OCI-LY1 (cell line): ENCODE measurements at regions not wholly inside any gene's neighbourhood (a gene's known extent, or its start where the extent isn't known, plus 50 kb on each side); places are given as distances from the start of the nearest gene placed in this dataset.
"Not testable (repeated sequence)": the region's sequence is repeated elsewhere in the genome, so short reads cannot be mapped to it uniquely, and the experiment has no call there.

Experiments used
- H2AFZ ChIP-seq: fragments of 200-600 bp; sonication (generic), shearing (Covaris generic); 2 replicates; pipeline ENCODE4 v1.6.0; 2014; ENCODE audit warnings: antibody characterized with exemption, mild to moderate bottlenecking, low read length
- H3F3A ChIP-seq: fragments of 200-600 bp; sonication (generic), shearing (Covaris generic); 2 replicates; pipeline ENCODE4 v1.6.0; 2014; ENCODE audit warnings: mild to moderate bottlenecking, antibody characterized with exemption, low read length, moderate library complexity; ENCODE audit not compliant: insufficient read depth
- H3K27ac ChIP-seq: fragments of 200-600 bp; sonication (generic); 2 replicates; pipeline ENCODE4 v1.5.1; 2014; ENCODE audit warnings: low read length, mixed run types, mild to moderate bottlenecking, low read depth; ENCODE audit not compliant: poor library complexity, severe bottlenecking
- H3K27me3 ChIP-seq: fragments of 200-600 bp; sonication (generic); 2 replicates; pipeline ENCODE4 v1.6.0; 2014; ENCODE audit warnings: antibody characterized with exemption, mild to moderate bottlenecking, low read length, moderate library complexity; ENCODE audit not compliant: insufficient read depth
- H3K36me3 ChIP-seq: fragments of 200-600 bp; sonication (generic); 2 replicates; pipeline ENCODE4 v1.6.1; 2014; ENCODE audit warnings: mild to moderate bottlenecking, antibody characterized with exemption, low read length, moderate library complexity, mixed read lengths; ENCODE audit not compliant: insufficient read depth
- H3K4me1 ChIP-seq: fragments of 200-600 bp; sonication (generic); 2 replicates; pipeline ENCODE4 v1.5.1; 2014; ENCODE audit warnings: mild to moderate bottlenecking, low read length, moderate library complexity; ENCODE audit not compliant: insufficient read depth, severe bottlenecking
- H3K4me2 ChIP-seq: fragments of 200-600 bp; sonication (generic), shearing (Covaris generic); 2 replicates; pipeline ENCODE4 v1.6.1; 2014; ENCODE audit warnings: low read length
- H3K4me3 ChIP-seq: fragments of 200-600 bp; sonication (generic); 2 replicates; pipeline ENCODE4 v1.5.1; 2014; ENCODE audit warnings: low read length, low read depth, mild to moderate bottlenecking, mixed read lengths; ENCODE audit not compliant: poor library complexity, severe bottlenecking
- H3K79me2 ChIP-seq: fragments of 200-600 bp; shearing (Covaris generic); 2 replicates; pipeline ENCODE4 v1.6.1; 2016; ENCODE audit warnings: mixed run types, low read length, mixed read lengths; ENCODE audit not compliant: insufficient read depth
- H3K9ac ChIP-seq: fragments of 200-600 bp; sonication (generic), shearing (Covaris generic); 2 replicates; pipeline ENCODE4 v1.6.1; 2014; ENCODE audit warnings: mild to moderate bottlenecking, low read length, mixed read lengths
- H3K9me2 ChIP-seq: fragments of 200-600 bp; sonication (generic), shearing (Covaris generic); 2 replicates; pipeline ENCODE4 v1.6.1; 2014; ENCODE audit warnings: low read depth, mild to moderate bottlenecking, low read length, mixed read lengths
- H3K9me3 ChIP-seq: fragments of 200-600 bp; shearing (Covaris generic); 2 replicates; pipeline ENCODE4 v1.6.1; 2014; ENCODE audit warnings: low read length, mixed read lengths
- H4K20me1 ChIP-seq: fragments of 200-600 bp; sonication (generic), shearing (Covaris generic); 2 replicates; pipeline ENCODE4 v1.6.0; 2016; ENCODE audit warnings: mild to moderate bottlenecking, low read length; ENCODE audit not compliant: insufficient read depth
- EZH2 ChIP-seq: fragments of 200-600 bp; sonication (generic), shearing (Covaris generic); IDR thresholded peaks from 2 replicates; pipeline ENCODE4 v1.8.0; 2017; ENCODE audit warnings: borderline replicate concordance, mixed run types, mild to moderate bottlenecking, antibody characterized with exemption, low read length, moderate library complexity, mixed read lengths
- TF ChIP-seq, protein P1 (sequence below): fragments of 200-600 bp; sonication (generic), shearing (Covaris generic); IDR thresholded peaks from 2 replicates; pipeline ENCODE4 v1.5.1; 2017; ENCODE audit warnings: mild to moderate bottlenecking, antibody characterized with exemption, low read length, moderate library complexity, mixed read lengths

DNA sequence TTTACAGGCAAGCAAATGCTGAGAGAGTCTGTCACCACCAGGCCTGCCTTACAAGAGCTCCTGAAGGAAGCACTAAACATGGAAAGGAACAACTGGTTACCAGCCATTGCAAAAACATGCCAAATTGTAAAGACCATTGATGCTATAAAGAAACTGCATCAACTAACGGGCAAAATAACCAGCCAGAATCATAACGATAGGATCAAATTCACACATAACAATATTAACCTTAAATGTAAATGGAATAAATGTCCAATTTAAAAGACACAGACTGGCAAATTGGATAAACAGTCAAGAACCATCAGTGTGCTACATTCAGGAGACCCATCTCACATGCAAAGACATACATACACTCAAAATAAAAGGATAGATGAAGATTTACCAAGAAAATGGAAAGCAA lies 170.7 kb downstream of the CRPPA start:
- H3K27ac ChIP-seq, H3K4me1 ChIP-seq, H3K27me3 ChIP-seq, H3K9me2 ChIP-seq, H3K79me2 ChIP-seq, H3K36me3 ChIP-seq, H3F3A ChIP-seq, H3K9ac ChIP-seq, H4K20me1 ChIP-seq, H3K4me2 ChIP-seq, H2AFZ ChIP-seq, H3K9me3 ChIP-seq, H3K4me3 ChIP-seq: not testable (repeated sequence)

DNA sequence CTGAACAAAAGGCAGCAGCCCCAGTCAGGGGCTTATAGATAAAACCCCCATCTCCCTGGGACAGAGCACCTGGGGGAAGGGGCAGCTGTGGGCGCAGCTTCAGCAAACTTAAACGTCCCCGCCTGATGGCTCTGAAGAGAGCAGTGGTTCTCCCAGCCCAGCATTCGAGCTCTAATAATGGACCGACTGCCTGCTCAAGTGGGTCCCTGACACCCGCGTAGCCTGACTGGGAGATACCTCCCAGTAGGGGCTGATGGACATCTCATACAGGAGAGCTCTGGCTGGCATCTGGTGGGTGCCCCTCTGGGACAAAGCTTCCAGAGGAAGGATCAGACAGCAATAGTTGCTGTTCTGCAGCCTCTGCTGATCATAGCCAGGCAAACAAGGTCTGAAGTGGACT lies 172.1 kb downstream of the CRPPA start:
- H3K9me2 ChIP-seq, H3K4me1 ChIP-seq, H3K27me3 ChIP-seq: not testable (repeated sequence)

DNA sequence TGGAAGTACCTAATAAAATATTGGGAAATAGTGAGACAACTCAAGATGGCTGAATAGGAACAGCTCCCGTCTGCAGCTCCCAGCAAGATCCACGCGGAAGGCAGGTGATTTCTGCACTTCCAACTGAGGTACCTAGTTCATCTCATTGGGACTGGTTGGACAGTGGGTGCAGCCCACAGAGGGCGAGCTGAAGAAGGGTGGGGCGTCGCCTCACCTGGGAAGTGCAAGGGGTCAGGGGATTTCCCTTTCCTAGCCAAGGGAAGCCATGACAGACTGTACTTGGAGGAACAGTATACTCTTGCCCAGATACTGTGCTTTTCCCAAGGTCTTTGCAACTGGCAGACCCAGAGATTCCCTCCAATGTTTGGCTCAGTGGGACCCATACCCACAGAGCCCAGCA lies 172.8 kb downstream of the CRPPA start:
- H3K9ac ChIP-seq, H3F3A ChIP-seq, H3K9me2 ChIP-seq, H3K9me3 ChIP-seq, H3K4me1 ChIP-seq, H4K20me1 ChIP-seq, H3K79me2 ChIP-seq, H3K36me3 ChIP-seq, H3K4me2 ChIP-seq, H2AFZ ChIP-seq, H3K4me3 ChIP-seq, H3K27ac ChIP-seq, H3K27me3 ChIP-seq: not testable (repeated sequence)

More for the DNA sequence above, 172.1 kb downstream of the CRPPA start:
- not testable (repeated sequence) for H3K9ac ChIP-seq, H3K4me2 ChIP-seq, H3K36me3 ChIP-seq, H3K9me3 ChIP-seq, H3F3A ChIP-seq, H4K20me1 ChIP-seq, H3K27ac ChIP-seq, H3K79me2 ChIP-seq, H2AFZ ChIP-seq, H3K4me3 ChIP-seq

DNA sequence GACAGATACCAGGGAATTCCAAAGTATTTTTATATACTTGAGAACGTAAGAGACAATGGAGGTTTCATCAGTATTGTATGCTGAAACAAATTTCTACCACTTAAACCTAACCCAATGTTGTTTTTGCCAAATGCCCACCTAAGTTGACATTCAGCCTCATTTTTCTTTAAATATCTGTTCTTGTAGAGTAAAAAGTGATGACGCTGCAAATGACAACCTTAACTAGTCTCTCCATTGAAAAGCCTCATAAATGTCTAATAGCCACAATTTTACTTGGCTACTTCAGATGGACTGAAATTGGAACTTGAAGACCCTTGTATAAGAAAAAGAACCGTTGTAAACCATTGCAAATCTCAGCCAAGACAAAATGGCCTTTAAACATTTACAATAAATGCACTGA lies 176.9 kb downstream of the CRPPA start:
- H3K9me3 ChIP-seq: no peaks in the 10 kb centered on the region
- H4K20me1 ChIP-seq: no peaks in the 10 kb centered on the region
- TF ChIP-seq, protein P1, sequence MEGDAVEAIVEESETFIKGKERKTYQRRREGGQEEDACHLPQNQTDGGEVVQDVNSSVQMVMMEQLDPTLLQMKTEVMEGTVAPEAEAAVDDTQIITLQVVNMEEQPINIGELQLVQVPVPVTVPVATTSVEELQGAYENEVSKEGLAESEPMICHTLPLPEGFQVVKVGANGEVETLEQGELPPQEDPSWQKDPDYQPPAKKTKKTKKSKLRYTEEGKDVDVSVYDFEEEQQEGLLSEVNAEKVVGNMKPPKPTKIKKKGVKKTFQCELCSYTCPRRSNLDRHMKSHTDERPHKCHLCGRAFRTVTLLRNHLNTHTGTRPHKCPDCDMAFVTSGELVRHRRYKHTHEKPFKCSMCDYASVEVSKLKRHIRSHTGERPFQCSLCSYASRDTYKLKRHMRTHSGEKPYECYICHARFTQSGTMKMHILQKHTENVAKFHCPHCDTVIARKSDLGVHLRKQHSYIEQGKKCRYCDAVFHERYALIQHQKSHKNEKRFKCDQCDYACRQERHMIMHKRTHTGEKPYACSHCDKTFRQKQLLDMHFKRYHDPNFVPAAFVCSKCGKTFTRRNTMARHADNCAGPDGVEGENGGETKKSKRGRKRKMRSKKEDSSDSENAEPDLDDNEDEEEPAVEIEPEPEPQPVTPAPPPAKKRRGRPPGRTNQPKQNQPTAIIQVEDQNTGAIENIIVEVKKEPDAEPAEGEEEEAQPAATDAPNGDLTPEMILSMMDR: no peak
- TF ChIP-seq EZH2: no peak
- no peak overlapping the region for H3K9ac ChIP-seq
- no peaks in the 10 kb centered on the region for H3K79me2 ChIP-seq
- no peaks in the 10 kb centered on the region for H3K27me3 ChIP-seq
- H3K4me2 ChIP-seq: no peak overlapping the region
- no peaks in the 10 kb centered on the region for H3K4me1 ChIP-seq
- H3K36me3 ChIP-seq: no peaks in the 10 kb centered on the region
- H3K9me2 ChIP-seq: no peaks in the 10 kb centered on the region
- no peak overlapping the region for H3K4me3 ChIP-seq
- no peaks in the 10 kb centered on the region for H3F3A ChIP-seq
- H3K27ac ChIP-seq: no peak overlapping the region
- H2AFZ ChIP-seq: no peak overlapping the region

DNA sequence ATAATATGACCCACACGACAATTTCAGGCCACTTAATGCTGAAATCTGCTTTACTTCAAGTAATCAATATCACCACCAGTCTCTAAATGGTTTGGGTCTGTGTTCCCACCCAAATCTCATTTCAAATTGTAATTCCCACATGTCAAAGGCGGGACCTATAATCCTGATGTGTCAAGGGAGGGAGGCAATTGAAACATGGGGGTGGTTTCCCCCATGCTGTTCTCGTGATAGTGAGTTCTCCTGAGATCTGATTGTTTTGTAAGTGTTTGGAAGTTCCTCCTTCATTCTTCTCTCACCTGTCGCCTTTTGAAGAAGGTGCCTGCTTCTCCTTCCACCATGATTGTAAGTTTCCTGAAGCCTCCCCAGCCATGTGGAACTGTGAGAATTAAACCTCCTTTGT lies 178.4 kb downstream of the CRPPA start:
- H3K4me2 ChIP-seq: no peak overlapping the region
- no peaks in the 10 kb centered on the region for H3K9me3 ChIP-seq
- H3K79me2 ChIP-seq: no peaks in the 10 kb centered on the region
- TF ChIP-seq, protein P1: no peak
- TF ChIP-seq EZH2: no peak
- no peak overlapping the region for H3K9ac ChIP-seq
- H3K4me1 ChIP-seq: no peaks in the 10 kb centered on the region
- no peak overlapping the region for H3K4me3 ChIP-seq
- no peak overlapping the region for H2AFZ ChIP-seq
- H3K9me2 ChIP-seq: no peaks in the 10 kb centered on the region
- no peaks in the 10 kb centered on the region for H4K20me1 ChIP-seq
- no peaks in the 10 kb centered on the region for H3K27me3 ChIP-seq
- H3K36me3 ChIP-seq: no peaks in the 10 kb centered on the region
- no peak overlapping the region for H3K27ac ChIP-seq
- H3F3A ChIP-seq: no peaks in the 10 kb centered on the region
